HG03354 (cell line): ENCODE measurements at regions not wholly inside any gene's neighbourhood (a gene's known extent, or its start where the extent isn't known, plus 50 kb on each side); places are given as distances from the start of the nearest gene placed in this dataset.
"Not testable (repeated sequence)": the region's sequence is repeated elsewhere in the genome, so short reads cannot be mapped to it uniquely, and the experiment has no call there.

Experiments
- ATAC-seq: cut with Tn5 transposase; IDR thresholded peaks from one replicate; pipeline ENCODE4 v1.9.1; 2021; ENCODE audit warnings: mild to moderate bottlenecking; ENCODE audit not compliant: unreplicated experiment, poor library complexity, severe bottlenecking

- ATAC-seq: no peak
Measured at GRCh38 chr10:10699427-10699826, 318.2 kb upstream of the CELF2 start.

- no peak for ATAC-seq
Measured at GRCh38 chr10:10701084-10701611, 316.5 kb upstream of the CELF2 start.

DNA sequence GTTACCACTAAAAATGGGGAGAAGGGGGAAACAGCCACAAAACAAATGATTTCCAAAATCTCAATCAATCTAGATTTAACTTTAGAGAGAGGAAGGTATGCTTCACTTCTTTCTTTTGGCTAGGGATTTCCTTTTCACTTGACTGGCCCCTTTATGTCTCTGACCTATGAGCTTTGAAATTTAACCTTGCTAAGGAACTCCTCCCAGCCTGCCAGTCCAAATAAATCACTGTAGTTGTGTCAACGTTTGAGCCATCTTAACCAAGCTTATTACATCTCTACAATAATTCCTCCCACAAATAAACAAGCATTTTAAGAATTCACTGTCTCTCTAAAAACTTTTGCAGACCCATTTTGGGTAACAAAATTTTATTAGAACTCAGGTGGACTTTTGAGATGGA, 315.5 kb upstream of the CELF2 start:
- no peak for ATAC-seq

DNA sequence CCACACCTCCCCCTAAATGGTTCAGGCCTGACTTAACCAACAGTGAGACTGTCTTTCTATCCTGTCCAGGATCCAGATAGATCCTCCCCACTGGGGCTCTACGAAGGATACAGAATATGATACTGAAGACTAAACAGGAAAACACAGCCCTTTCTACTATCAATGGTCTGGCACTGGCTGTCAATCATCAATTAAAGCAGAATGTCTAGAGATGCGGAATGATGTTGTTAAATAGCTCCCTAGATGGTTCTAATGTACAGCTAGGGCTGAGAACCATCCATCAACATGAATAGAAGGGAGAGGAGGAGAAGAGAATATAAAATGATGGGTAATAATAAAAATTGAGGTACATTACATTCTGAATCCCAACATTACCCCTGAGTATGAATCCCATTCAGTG, 314.3 kb upstream of the CELF2 start:
- no peak for ATAC-seq

GRCh38 chr10:10712155-10712704, 305.4 kb upstream of the CELF2 start:
- no peak for ATAC-seq

GRCh38 chr10:10714327-10714726, 303.3 kb upstream of the CELF2 start:
- ATAC-seq: no peak

GRCh38 chr10:10716972-10717371, 300.7 kb upstream of the CELF2 start:
- ATAC-seq: no peak

- no peak for ATAC-seq
Measured at GRCh38 chr10:10722422-10722821, 295.2 kb upstream of the CELF2 start.

DNA sequence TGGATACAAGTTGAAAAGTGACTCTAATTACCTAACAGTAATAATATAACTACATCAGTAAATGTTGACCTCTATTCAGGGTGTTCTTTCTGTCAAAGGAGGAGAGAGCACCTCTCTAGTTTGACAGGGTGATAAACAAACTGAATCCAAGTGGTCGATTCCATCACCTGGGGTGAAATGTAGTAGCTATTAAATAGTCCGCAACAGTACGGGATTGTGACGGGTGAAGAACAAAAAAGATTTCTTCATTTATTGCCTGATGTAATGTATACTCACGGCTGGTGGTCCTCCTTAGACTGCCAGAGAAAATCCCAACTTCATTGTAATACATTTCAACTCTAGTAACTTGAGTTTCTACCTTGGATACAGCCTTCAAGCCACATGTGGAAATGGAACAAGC, 292.5 kb upstream of the CELF2 start:
- ATAC-seq: no peak

DNA sequence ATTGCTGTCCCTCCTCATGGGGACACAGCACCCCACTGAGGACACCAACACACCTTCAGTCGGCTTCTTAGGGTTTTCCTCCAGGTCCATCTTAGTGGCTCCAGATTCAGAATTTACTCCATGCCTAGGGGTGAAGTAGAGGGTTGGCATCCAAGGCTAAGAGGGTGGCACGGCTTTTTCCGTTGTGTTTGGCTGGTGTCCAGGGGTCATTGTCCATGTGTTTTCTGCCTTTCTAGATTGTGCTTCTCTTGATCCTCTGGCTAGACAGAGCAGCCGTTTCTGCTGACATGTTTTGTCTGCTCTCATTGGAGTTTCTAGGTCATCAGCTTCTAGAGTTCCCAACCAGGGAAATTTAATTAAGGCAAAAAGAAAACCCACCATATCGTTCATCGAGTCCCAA, 291.6 kb upstream of the CELF2 start:
- ATAC-seq: no peak

DNA sequence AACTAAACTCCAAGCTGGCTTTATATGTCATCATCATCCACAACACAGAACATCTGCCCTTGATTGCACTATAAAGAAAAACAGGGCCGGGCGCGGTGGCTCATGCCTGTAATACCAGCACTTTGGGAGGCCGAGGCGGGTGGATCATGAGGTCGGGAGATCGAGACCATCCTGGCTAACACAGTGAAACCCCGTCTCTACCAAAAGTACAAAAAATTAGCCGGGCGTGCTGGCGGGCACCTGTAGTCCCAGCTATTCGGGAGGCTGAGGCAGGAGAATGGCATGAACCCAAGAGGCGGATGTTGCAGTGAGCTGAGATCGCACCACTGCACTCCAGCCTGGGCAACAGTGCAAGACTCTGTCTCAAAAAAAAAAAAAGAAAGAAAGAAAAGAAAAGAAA, 290.3 kb upstream of the CELF2 start:
- not testable (repeated sequence) for ATAC-seq

- no peak for ATAC-seq
Measured at GRCh38 chr10:10727812-10728211, 289.9 kb upstream of the CELF2 start.

DNA sequence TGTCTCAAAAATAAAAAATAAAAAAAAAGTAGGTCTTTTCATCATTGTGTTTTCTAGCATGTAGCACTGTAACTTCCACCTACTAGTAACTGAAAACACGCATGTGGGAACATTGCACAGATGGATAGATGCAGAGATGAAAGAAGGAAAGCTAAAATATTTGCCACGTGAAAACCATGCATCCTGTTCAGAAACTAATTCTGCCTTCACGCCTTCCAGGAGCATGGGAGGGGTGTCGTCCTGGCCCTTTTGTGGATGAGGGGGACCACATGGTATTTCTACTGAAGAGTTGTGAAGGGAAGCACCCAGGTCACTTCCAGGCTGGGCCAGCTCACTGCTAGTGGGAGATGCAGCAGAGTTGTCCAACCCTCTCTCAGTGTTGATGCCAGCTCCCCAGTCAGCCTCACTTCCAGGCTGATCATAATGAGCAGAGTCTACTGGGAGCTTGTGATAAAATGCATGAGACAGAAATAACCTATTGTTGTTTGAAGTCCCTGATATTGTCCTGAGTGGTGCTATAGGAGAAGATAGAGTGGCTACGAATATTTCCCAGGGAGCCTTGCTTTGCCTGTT, 287.1 kb upstream of the CELF2 start:
- no peak for ATAC-seq

DNA sequence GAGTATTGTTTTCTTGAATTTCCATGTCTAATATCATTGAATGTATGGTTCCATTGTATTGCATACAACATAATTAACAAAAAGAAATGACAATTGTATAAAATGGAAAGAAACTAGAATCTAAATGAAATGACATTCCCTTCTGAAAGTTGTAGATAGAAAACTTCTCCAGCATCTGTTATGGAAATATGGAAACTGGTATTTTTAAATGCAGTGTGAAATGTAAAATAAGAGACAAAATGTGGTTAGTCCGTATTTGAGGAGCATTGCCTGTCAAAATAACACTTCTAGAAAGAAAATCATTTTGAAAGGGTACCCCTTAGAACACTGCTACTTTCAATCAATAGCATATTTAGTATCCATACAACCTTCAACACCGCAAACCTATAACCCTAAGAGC, 286.3 kb upstream of the CELF2 start:
- no peak for ATAC-seq

GRCh38 chr10:10734356-10735064, 283.2 kb upstream of the CELF2 start:
- no peak for ATAC-seq

DNA sequence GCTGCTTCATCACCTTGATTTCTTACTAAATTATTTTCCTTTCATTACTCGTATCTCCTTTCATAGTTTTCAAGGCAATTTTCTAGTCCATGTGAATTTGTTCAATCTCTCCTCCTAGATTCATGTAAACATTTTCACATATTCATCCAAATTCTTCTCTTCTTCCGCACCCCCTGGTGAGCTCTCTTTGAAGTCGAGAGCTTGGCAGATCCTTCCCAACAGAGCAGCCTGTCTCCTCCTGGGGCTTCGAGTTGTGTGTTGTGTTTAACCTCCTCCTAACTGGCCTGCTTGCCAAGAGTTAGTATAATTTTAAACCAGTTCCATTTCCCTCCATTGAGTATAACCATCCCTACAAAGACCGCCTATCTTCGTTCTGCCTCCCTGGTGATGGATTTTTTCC, 272.4 kb upstream of the CELF2 start:
- ATAC-seq: no peak

DNA sequence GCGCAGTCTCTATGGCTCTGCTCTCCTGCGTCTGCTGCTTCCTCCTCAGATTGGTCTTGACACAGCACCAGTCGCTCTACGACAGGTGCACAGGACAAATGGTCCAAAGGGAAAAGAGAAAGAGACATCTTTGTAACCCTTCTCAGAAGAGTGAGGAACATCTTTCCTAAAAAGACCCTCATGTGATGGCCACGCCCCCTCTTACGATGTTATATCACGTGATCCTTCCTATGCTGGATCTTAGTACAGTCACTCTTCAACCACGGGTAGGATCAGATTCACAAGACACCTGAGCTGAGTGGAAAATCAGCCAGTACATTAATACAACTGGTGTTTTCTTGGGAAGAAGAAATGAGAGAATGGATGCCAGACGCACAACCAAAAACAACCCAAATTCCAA, 262.2 kb upstream of the CELF2 start:
- no peak for ATAC-seq

- ATAC-seq: no peak
Measured at GRCh38 chr10:10758306-10758705, 259.4 kb upstream of the CELF2 start.

DNA sequence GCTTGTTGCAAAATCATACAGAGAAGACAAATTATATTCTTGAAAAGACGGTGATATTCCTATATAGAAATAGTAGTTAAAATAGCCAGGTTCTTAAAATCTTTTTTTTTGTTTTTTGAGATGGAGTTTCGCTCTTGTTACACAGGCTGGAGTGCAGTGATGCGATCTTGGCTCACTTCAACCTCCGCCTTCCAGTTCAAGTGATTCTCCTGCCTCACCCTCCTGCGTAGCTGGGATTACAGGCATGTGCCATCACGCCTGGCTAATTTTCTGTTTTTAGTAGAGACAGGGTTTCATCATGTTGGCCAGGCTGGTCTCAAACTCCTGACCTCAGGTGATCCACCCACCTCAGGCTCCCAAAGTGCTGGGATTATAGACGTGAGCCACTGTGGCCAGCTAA, 257.9 kb upstream of the CELF2 start:
- not testable (repeated sequence) for ATAC-seq

GRCh38 chr10:10765017-10765416, 252.7 kb upstream of the CELF2 start:
- no peak for ATAC-seq

- ATAC-seq: no peak
Measured at GRCh38 chr10:10772411-10772810, 245.3 kb upstream of the CELF2 start.
